HepG2 (cell line): ENCODE measurements at regions not wholly inside any gene's neighbourhood (a gene's known extent, or its start where the extent isn't known, plus 50 kb on each side); places are given as distances from the start of the nearest gene placed in this dataset.

Source experiments
- ATAC-seq: fragments of 200-7000 bp; cut with Tn5 transposase; 3 replicates; pipeline ENCODE4 v1.9.1; 2020; ENCODE audit warnings: mild to moderate bottlenecking, moderate library complexity
- BruUV-seq: library from RNA; stranded (reverse); fragments of 400-500 nt; replicated peaks from 2 replicates; lab custom pipeline; 2021; lab: Mats Ljungman, UMichigan
- CTCF ChIA-PET: fragments of 300-600 bp; formaldehyde crosslinking; extraction: SDS; loops from one replicate; lab custom pipeline; 2021; ENCODE audit warnings: low total read pairs, inconsistent platforms, low intra/inter-chr PET ratio; lab: Yijun Ruan, JAX
- POLR2A ChIA-PET: fragments of 350-600 bp; sonication (Branson Sonifier 250); formaldehyde crosslinking; loops from one replicate; lab custom pipeline; 2020; ENCODE audit warnings: antibody characterized with exemption, inconsistent platforms; lab: Yijun Ruan, JAX
- DNase-seq: peaks from one replicate; pipeline ENCODE4 v3.0.0-alpha.2; 2015; ENCODE audit warnings: low spot score
- FAIRE-seq: peaks from 3 replicates; lab custom pipeline; 2011; peaks lifted over from hg19 to GRCh38; lab: Jason Lieb, UNC
- H2AFZ ChIP-seq: one replicate; pipeline ENCODE4 v1.6.1; 2011; ENCODE audit warnings: low read length, inconsistent platforms
- H3K27ac ChIP-seq: fragments of 300-600 bp; 3 replicates; pipeline ENCODE4 v1.8.0; 2011; ENCODE audit warnings: mixed run types, mild to moderate bottlenecking, mixed read lengths, low read length, inconsistent platforms; ENCODE audit not compliant: insufficient read depth; ENCODE audit errors: extremely low read length
- H3K27me3 ChIP-seq, 2 experiments: fragments of 200-600 bp in 1 of 2; 2 replicates in 1 of 2; 3 replicates in 1 of 2; pipeline versions ENCODE4 v1.6.0 to v1.8.0; 2011; ENCODE audit warnings: low read length in 2 of 2, mild to moderate bottlenecking in 2 of 2, moderate library complexity in 2 of 2, inconsistent platforms in 1 of 2; ENCODE audit not compliant: insufficient read depth in 2 of 2, control insufficient read depth in 1 of 2
- H3K36me3 ChIP-seq, 2 experiments: fragments of 200-600 bp in 1 of 2; replicated peaks in 1 of 2; 2 replicates in 1 of 2; 3 replicates in 1 of 2; pipeline versions ENCODE4 v1.5.1 to v1.8.0; 2011; ENCODE audit warnings: low read length in 2 of 2, inconsistent platforms in 1 of 2; ENCODE audit not compliant: insufficient read depth in 2 of 2, control insufficient read depth in 1 of 2
- H3K4me1 ChIP-seq: 2 replicates; pipeline ENCODE4 v1.5.1; 2012; ENCODE audit warnings: low read length, inconsistent platforms; ENCODE audit not compliant: insufficient read depth
- H3K4me2 ChIP-seq: 2 replicates; pipeline ENCODE4 v1.6.0; 2011; ENCODE audit warnings: low read depth, low read length, inconsistent platforms
- H3K4me3 ChIP-seq, 3 experiments: fragments of 200-600 bp in 1 of 3; sonication (generic), shearing (Covaris generic) in 1 of 3; replicated peaks in 1 of 3; 2 replicates each; pipeline ENCODE4 v1.5.1; 2011 to 2016; ENCODE audit warnings: low read length in 3 of 3, inconsistent platforms in 2 of 3, low read depth in 2 of 3, mild to moderate bottlenecking in 2 of 3, control low read depth in 1 of 3, mixed read lengths in 1 of 3; ENCODE audit not compliant: insufficient read depth in 1 of 3
- H3K79me2 ChIP-seq: one replicate; pipeline ENCODE4 v1.6.1; 2011; ENCODE audit warnings: low read length, inconsistent platforms; ENCODE audit not compliant: insufficient read depth
- H3K9ac ChIP-seq: 2 replicates; pipeline ENCODE4 v1.6.0; 2011; ENCODE audit warnings: mild to moderate bottlenecking, low read depth, low read length, inconsistent platforms; ENCODE audit not compliant: insufficient read depth
- H3K9me3 ChIP-seq: 2 replicates; pipeline ENCODE4 v1.5.1; 2012; ENCODE audit warnings: mild to moderate bottlenecking, low read length
- H4K20me1 ChIP-seq: 2 replicates; pipeline ENCODE4 v1.6.0; 2011; ENCODE audit warnings: inconsistent platforms, mild to moderate bottlenecking, low read length, moderate library complexity; ENCODE audit not compliant: insufficient read depth
- ADNP ChIP-seq: sonication (generic); formaldehyde crosslinking; IDR thresholded peaks from 2 replicates; pipeline ENCODE4 v1.4.0; 2020; ENCODE audit warnings: missing genetic modification reagents
- MTF2 ChIP-seq: sonication (generic); formaldehyde crosslinking; IDR thresholded peaks from 2 replicates; pipeline ENCODE4 v1.5.0; 2020; ENCODE audit warnings: missing genetic modification reagents, borderline replicate concordance
- NR3C1 ChIP-seq: sonication (generic); formaldehyde crosslinking; IDR thresholded peaks from 2 replicates; pipeline ENCODE4 v1.4.0; 2020; ENCODE audit warnings: missing genetic modification reagents
- ZNF180 ChIP-seq: sonication (generic); formaldehyde crosslinking; IDR thresholded peaks from 2 replicates; pipeline ENCODE4 v1.4.0; 2020; ENCODE audit warnings: low read depth, missing genetic modification reagents, borderline replicate concordance
- ZNF382 ChIP-seq: sonication (generic); formaldehyde crosslinking; IDR thresholded peaks from 2 replicates; pipeline ENCODE4 v1.5.0; 2020; ENCODE audit warnings: missing genetic modification reagents, mild to moderate bottlenecking, borderline replicate concordance
- WGBS: methylation state at CpG from one replicate; pipeline ENCODE4 v1.1.6; 2017; ENCODE audit warnings: low lambda C conversion rate; 5-methylcytosine and 5-hydroxymethylcytosine counted together
- in situ Hi-C: cut with HindIII; loops from 2 replicates; pipeline ENCODE4 v1.10.0; 2017; ENCODE audit warnings: low pct_unique_long_range_greater_than_20kb; ENCODE audit not compliant: extremely low pct_ligation_motif_present
- intact Hi-C: fragments of 100-400 bp; cut with micrococcal nuclease; formaldehyde crosslinking; loops from one replicate; pipeline ENCODE4 v1.10.0; 2022; ENCODE audit not compliant: unreplicated experiment
- TF ChIP-seq, protein P1 (sequence below): sonication (generic); formaldehyde crosslinking; IDR thresholded peaks from 2 replicates; pipeline ENCODE4 v1.8.0; 2022; ENCODE audit warnings: missing genetic modification reagents, mild to moderate bottlenecking, borderline replicate concordance

GRCh38 chr16:88284101-88284500 lies 98.7 kb upstream of the ZNF469 start:
- WGBS = 39% methylated on average over 4 of the region's 9 CpGs
- Histone ChIP-seq H3K27me3 (peaks cover 8 to 12% of the 10 kb centered on the region in 2 experiments; a peak in 2 of 5 replicates), H3K4me1 (no peaks in the 10 kb centered on the region), H4K20me1 (no peaks in the 10 kb centered on the region), H3K79me2 (no peaks in the 10 kb centered on the region), H3K9me3 (peaks cover 36% of the 10 kb centered on the region), H3K4me2 (no peak overlapping the region), H3K27ac (no peak overlapping the region), H3K4me3 (no peak overlapping the region), H2AFZ (no peak overlapping the region), H3K9ac (no peak overlapping the region), H3K36me3 (no peaks in the 10 kb centered on the region)
- TF ChIP-seq NR3C1 (no peak), ZNF382 (no peak)
- TF ChIP-seq, protein P1, sequence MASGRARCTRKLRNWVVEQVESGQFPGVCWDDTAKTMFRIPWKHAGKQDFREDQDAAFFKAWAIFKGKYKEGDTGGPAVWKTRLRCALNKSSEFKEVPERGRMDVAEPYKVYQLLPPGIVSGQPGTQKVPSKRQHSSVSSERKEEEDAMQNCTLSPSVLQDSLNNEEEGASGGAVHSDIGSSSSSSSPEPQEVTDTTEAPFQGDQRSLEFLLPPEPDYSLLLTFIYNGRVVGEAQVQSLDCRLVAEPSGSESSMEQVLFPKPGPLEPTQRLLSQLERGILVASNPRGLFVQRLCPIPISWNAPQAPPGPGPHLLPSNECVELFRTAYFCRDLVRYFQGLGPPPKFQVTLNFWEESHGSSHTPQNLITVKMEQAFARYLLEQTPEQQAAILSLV = no peak
- intact Hi-C loops (no loop called here), in situ Hi-C loops (no loop called here)
- CTCF ChIA-PET = no interaction called here
- BruUV-seq = no TSS peak
- POLR2A ChIA-PET = no interaction called here
- no peak for DNase-seq
- no peak for FAIRE-seq
- no peak for ATAC-seq

GRCh38 chr16:88284626-88285513 lies 97.9 kb upstream of the ZNF469 start:
- Histone ChIP-seq H2AFZ (no peak overlapping the region), H3K9me3 (peaks cover 37% of the 10 kb centered on the region), H3K36me3 (no peaks in the 10 kb centered on the region), H4K20me1 (no peaks in the 10 kb centered on the region), H3K27ac (no peak overlapping the region), H3K4me2 (no peak overlapping the region), H3K27me3 (peaks cover 8 to 12% of the 10 kb centered on the region in 2 experiments; a peak in 2 of 5 replicates), H3K79me2 (no peaks in the 10 kb centered on the region), H3K4me3 (no peak overlapping the region), H3K4me1 (no peaks in the 10 kb centered on the region), H3K9ac (no peak overlapping the region)
- intact Hi-C loops (no loop called here), in situ Hi-C loops (no loop called here)
- FAIRE-seq (no peak), DNase-seq (no peak), ATAC-seq (no peak; the same call in 1 of the 3 replicates)
- ChIA-PET POLR2A (no interaction called here), CTCF (no interaction called here)
- 31% methylated on average over 11 of the region's 20 CpGs for WGBS
- TF ChIP-seq ADNP (CRISPR knock-in tag) (no peak), ZNF180 (no peak), MTF2 (CRISPR knock-in tag) (no peak)
- BruUV-seq = no TSS peak
